SH-SY5Y (cell line): ENCODE measurements at regions not wholly inside any gene's neighbourhood (a gene's known extent, or its start where the extent isn't known, plus 50 kb on each side); places are given as distances from the start of the nearest gene placed in this dataset.

Source experiments
- GATA2 ChIP-seq: IDR thresholded peaks from 2 replicates; pipeline ENCODE4 v1.6.1; 2011; ENCODE audit warnings: mild to moderate bottlenecking, low read depth, low read length
- GATA3 ChIP-seq: IDR thresholded peaks from 2 replicates; pipeline ENCODE4 v1.6.1; 2011; ENCODE audit warnings: low read depth, mild to moderate bottlenecking, low read length, moderate library complexity

GRCh38 chr13:80979035-80979641 lies 638.2 kb upstream of the SPRY2 start:
- no peak for TF ChIP-seq GATA2
- TF ChIP-seq GATA3 = no peak
